HCT116 (cell line): ENCODE measurements at regions not wholly inside any gene's neighbourhood (a gene's known extent, or its start where the extent isn't known, plus 50 kb on each side); places are given as distances from the start of the nearest gene placed in this dataset.

ENCODE experiments used
- CTCF ChIP-seq, 3 experiments: fragments of 200-600 bp in 1 of 3; sonication (generic) in 1 of 3; IDR thresholded peaks in 2 of 3; conservative IDR thresholded peaks in 1 of 3; 2 replicates each; pipeline ENCODE4 v1.5.1; 2012 to 2017; ENCODE audit warnings: low read depth in 2 of 3, low read length in 2 of 3, antibody characterized with exemption in 1 of 3, borderline replicate concordance in 1 of 3, control low read depth in 1 of 3, mild to moderate bottlenecking in 1 of 3, mixed read lengths in 1 of 3, mixed run types in 1 of 3, moderate library complexity in 1 of 3; ENCODE audit not compliant: insufficient read depth in 1 of 3
- ELF1 ChIP-seq: IDR thresholded peaks from 2 replicates; pipeline ENCODE4 v1.6.1; 2012; ENCODE audit warnings: low read depth, borderline replicate concordance
- EZH2 ChIP-seq: fragments of 200-600 bp; sonication (generic); IDR thresholded peaks from 2 replicates; pipeline ENCODE4 v1.6.1; 2017; ENCODE audit warnings: antibody characterized with exemption, mixed run types
- POLR2A ChIP-seq: IDR thresholded peaks from 2 replicates; pipeline ENCODE4 v1.7.0; 2011; ENCODE audit warnings: borderline replicate concordance; ENCODE audit not compliant: insufficient read depth, insufficient read length; ENCODE audit errors: extremely low read depth
- RAD21 ChIP-seq: IDR thresholded peaks from 2 replicates; pipeline ENCODE4 v1.6.1; 2012; ENCODE audit warnings: low read depth, mild to moderate bottlenecking
- YY1 ChIP-seq: IDR thresholded peaks from 2 replicates; pipeline ENCODE4 v1.6.1; 2011; ENCODE audit warnings: low read length, low read depth, moderate library complexity, mild to moderate bottlenecking; ENCODE audit not compliant: insufficient replicate concordance; ENCODE audit errors: extremely low read depth
- ZBTB33 ChIP-seq: IDR thresholded peaks from 2 replicates; pipeline ENCODE4 v1.6.1; 2011; ENCODE audit warnings: mild to moderate bottlenecking, low read length, moderate library complexity; ENCODE audit not compliant: insufficient replicate concordance; ENCODE audit errors: extremely low read depth

- no peak for TF ChIP-seq YY1
- no peak for TF ChIP-seq CTCF (IDR thresholded peaks at IDR 0.05 in 2 of 3, conservative IDR thresholded peaks at IDR 0.05 in 1 of 3; ENCODE audit: borderline replicate concordance in 1 of 3, insufficient read depth in 1 of 3, low read depth in 2 of 3, low read length in 2 of 3)
- TF ChIP-seq POLR2A: no peak
- TF ChIP-seq EZH2: no peak
- no peak for TF ChIP-seq ELF1
- no peak for TF ChIP-seq ZBTB33
- no peak for TF ChIP-seq RAD21
Observed at GRCh38 chrX:9293903-9294302, 171.0 kb upstream of the TBL1X start.
